ENCODE measurements at regions not wholly inside any gene's neighbourhood (a gene's known extent, or its start where the extent isn't known, plus 50 kb on each side); places are given as distances from the start of the nearest gene placed in this dataset.

GRCh38 chr18:39299152-39299551 lies 1733.6 kb upstream of the CELF4 start:
- Histone ChIP-seq H3K36me3 (ENCODE audit: control insufficient read depth, insufficient read depth, low read length) (no peaks in the 10 kb centered on the region), H3K4me3 (ENCODE audit: low read depth, low read length) (no peak overlapping the region), H3K27me3 (ENCODE audit: control insufficient read depth, insufficient read depth, low read length) (no peaks in the 10 kb centered on the region)
- DNase-seq (ENCODE audit: low read depth) (no peak), FAIRE-seq (no peak)
- no peak for TF ChIP-seq CTCF (IDR thresholded peaks at IDR 0.05; ENCODE audit: insufficient read depth, low read length, severe bottlenecking)

- TF ChIP-seq CTCF (IDR thresholded peaks at IDR 0.05; ENCODE audit: insufficient read depth, low read length, severe bottlenecking): no peak
- Histone ChIP-seq H3K4me3 (ENCODE audit: low read depth, low read length) (no peak overlapping the region), H3K36me3 (ENCODE audit: control insufficient read depth, insufficient read depth, low read length) (no peaks in the 10 kb centered on the region), H3K27me3 (ENCODE audit: control insufficient read depth, insufficient read depth, low read length) (no peaks in the 10 kb centered on the region)
- DNase-seq (ENCODE audit: low read depth) (no peak), FAIRE-seq (no peak)
Measured at GRCh38 chr18:39297225-39297624, 1731.6 kb upstream of the CELF4 start.

GRCh38 chr18:39296293-39296888 lies 1730.8 kb upstream of the CELF4 start:
- no peak for DNase-seq (ENCODE audit: low read depth)
- H3K36me3 ChIP-seq (ENCODE audit: control insufficient read depth, insufficient read depth, low read length): no peaks in the 10 kb centered on the region
- no peak overlapping the region for H3K4me3 ChIP-seq (ENCODE audit: low read depth, low read length)
- no peaks in the 10 kb centered on the region for H3K27me3 ChIP-seq (ENCODE audit: control insufficient read depth, insufficient read depth, low read length)
- TF ChIP-seq CTCF (IDR thresholded peaks at IDR 0.05; ENCODE audit: insufficient read depth, low read length, severe bottlenecking): no peak
- no peak for FAIRE-seq

- no peaks in the 10 kb centered on the region for H3K27me3 ChIP-seq (ENCODE audit: control insufficient read depth, insufficient read depth, low read length)
- H3K36me3 ChIP-seq (ENCODE audit: control insufficient read depth, insufficient read depth, low read length): no peaks in the 10 kb centered on the region
- TF ChIP-seq CTCF (IDR thresholded peaks at IDR 0.05; ENCODE audit: insufficient read depth, low read length, severe bottlenecking): no peak
- DNase-seq (ENCODE audit: low read depth) (no peak), FAIRE-seq (no peak)
- H3K4me3 ChIP-seq (ENCODE audit: low read depth, low read length): no peak overlapping the region
Measured at GRCh38 chr18:39276764-39277163, 1711.2 kb upstream of the CELF4 start.

GRCh38 chr18:39274535-39274934 lies 1708.9 kb upstream of the CELF4 start:
- DNase-seq (ENCODE audit: low read depth) (peak; percentile 1), FAIRE-seq (no peak)
- no peak for TF ChIP-seq CTCF (IDR thresholded peaks at IDR 0.05; ENCODE audit: insufficient read depth, low read length, severe bottlenecking)
- no peak overlapping the region for H3K4me3 ChIP-seq (ENCODE audit: low read depth, low read length)
- no peaks in the 10 kb centered on the region for H3K27me3 ChIP-seq (ENCODE audit: control insufficient read depth, insufficient read depth, low read length)
- H3K36me3 ChIP-seq (ENCODE audit: control insufficient read depth, insufficient read depth, low read length): no peaks in the 10 kb centered on the region

- no peaks in the 10 kb centered on the region for H3K27me3 ChIP-seq (ENCODE audit: control insufficient read depth, insufficient read depth, low read length)
- DNase-seq (ENCODE audit: low read depth) (no peak), FAIRE-seq (no peak)
- no peak for TF ChIP-seq CTCF (IDR thresholded peaks at IDR 0.05; ENCODE audit: insufficient read depth, low read length, severe bottlenecking)
- H3K4me3 ChIP-seq (ENCODE audit: low read depth, low read length): no peak overlapping the region
- H3K36me3 ChIP-seq (ENCODE audit: control insufficient read depth, insufficient read depth, low read length): no peaks in the 10 kb centered on the region
Measured at GRCh38 chr18:39272230-39272629, 1706.6 kb upstream of the CELF4 start.

All from bronchial epithelial cell (primary cell).